ENCODE measurements at regions not wholly inside any gene's neighbourhood (a gene's known extent, or its start where the extent isn't known, plus 50 kb on each side); places are given as distances from the start of the nearest gene placed in this dataset.

GRCh38 chr6:104575536-104575935 lies 284.2 kb downstream of the HACE1 start:
- H3K4me1 ChIP-seq = peaks cover 0 to 14% (median 0%) of the 10 kb centered on the region in 4 donors
- TF ChIP-seq EP300 (IDR thresholded peaks at IDR 0.05) (no peak), POLR2A (IDR thresholded peaks at IDR 0.05) (no peak), CTCF (IDR thresholded peaks at IDR 0.05) (no peak)
- no peak overlapping the region for H3K4me3 ChIP-seq
- H3K27me3 ChIP-seq = no peaks in the 10 kb centered on the region
- DNase-seq (ENCODE audit: low spot score in 2 of 2) = no peak
- H3K9me3 ChIP-seq = no peaks in the 10 kb centered on the region
- H3K27ac ChIP-seq = no peak overlapping the region
- H3K36me3 ChIP-seq = no peaks in the 10 kb centered on the region

- WGBS, 2 donors = 67 to 78% methylated on average over 1 of the region's 1 CpG
- no peak for TF ChIP-seq POLR2A (IDR thresholded peaks at IDR 0.05)
- TF ChIP-seq EP300 (IDR thresholded peaks at IDR 0.05) = no peak
- TF ChIP-seq CTCF (IDR thresholded peaks at IDR 0.05) = no peak
These were observed 285.5 kb downstream of the HACE1 start for GRCh38 chr6:104574135-104574750.

GRCh38 chr6:104573350-104573749 lies 286.4 kb downstream of the HACE1 start:
- Histone ChIP-seq H3K36me3 (no peaks in the 10 kb centered on the region), H3K9me3 (no peaks in the 10 kb centered on the region), H3K27me3 (no peaks in the 10 kb centered on the region), H3K4me1 (no peaks in the 10 kb centered on the region), H3K4me3 (no peak overlapping the region), H3K27ac (no peak overlapping the region)
- 88 to 94% methylated on average over 3 of the region's 3 CpGs for WGBS, 2 donors
- no peak for TF ChIP-seq EP300 (IDR thresholded peaks at IDR 0.05)
- TF ChIP-seq POLR2A (IDR thresholded peaks at IDR 0.05) = no peak
- no peak for TF ChIP-seq CTCF (IDR thresholded peaks at IDR 0.05)
- no peak for DNase-seq (ENCODE audit: low spot score in 2 of 2)

More at GRCh38 chr6:104574135-104574750, 285.5 kb downstream of the HACE1 start:
- Histone ChIP-seq H3K27me3 (no peaks in the 10 kb centered on the region), H3K4me3 (no peak overlapping the region), H3K4me1 (peaks cover 0 to 1% (median 0%) of the 10 kb centered on the region in 4 donors), H3K27ac (no peak overlapping the region), H3K36me3 (no peaks in the 10 kb centered on the region), H3K9me3 (no peaks in the 10 kb centered on the region)
- DNase-seq (ENCODE audit: low spot score in 2 of 2) = no peak

GRCh38 chr6:104572901-104573300 lies 286.8 kb downstream of the HACE1 start:
- no peak overlapping the region for H3K4me3 ChIP-seq
- H3K4me1 ChIP-seq = no peaks in the 10 kb centered on the region
- no peaks in the 10 kb centered on the region for H3K36me3 ChIP-seq
- no peak overlapping the region for H3K27ac ChIP-seq
- TF ChIP-seq POLR2A (IDR thresholded peaks at IDR 0.05) = no peak
- no peak for TF ChIP-seq CTCF (IDR thresholded peaks at IDR 0.05)
- TF ChIP-seq EP300 (IDR thresholded peaks at IDR 0.05) = no peak
- DNase-seq (ENCODE audit: low spot score in 2 of 2) = no peak
- WGBS, 2 donors = 63 to 80% methylated on average over 4 of the region's 4 CpGs
- H3K27me3 ChIP-seq = no peaks in the 10 kb centered on the region
- H3K9me3 ChIP-seq = no peaks in the 10 kb centered on the region

GRCh38 chr6:104566411-104566810 lies 293.3 kb downstream of the HACE1 start:
- TF ChIP-seq POLR2A (IDR thresholded peaks at IDR 0.05) (no peak), EP300 (IDR thresholded peaks at IDR 0.05) (no peak), CTCF (IDR thresholded peaks at IDR 0.05) (no peak)
- Histone ChIP-seq H3K36me3 (no peaks in the 10 kb centered on the region), H3K4me3 (no peak overlapping the region), H3K9me3 (no peaks in the 10 kb centered on the region), H3K27me3 (no peaks in the 10 kb centered on the region), H3K27ac (no peak overlapping the region), H3K4me1 (no peaks in the 10 kb centered on the region)
- 65 to 79% methylated on average over 3 of the region's 3 CpGs for WGBS, 2 donors
- DNase-seq (ENCODE audit: low spot score in 2 of 2) = no peak

Measured in tibial nerve (tissue), 4 donors.